GM23338 (cell line): ENCODE measurements at regions not wholly inside any gene's neighbourhood (a gene's known extent, or its start where the extent isn't known, plus 50 kb on each side); places are given as distances from the start of the nearest gene placed in this dataset.

Experiments used
- ATAC-seq: fragments of 200-7000 bp; cut with Tn5 transposase; 3 replicates; pipeline ENCODE4 v1.9.1; 2020
- DNase-seq: peaks from one replicate; pipeline ENCODE4 v3.0.0-alpha.2; 2015; ENCODE audit warnings: low spot score
- H2AFZ ChIP-seq: fragments of 200-600 bp; sonication (generic); 2 replicates; pipeline ENCODE4 v1.8.0; 2016; ENCODE audit warnings: antibody characterized with exemption, mild to moderate bottlenecking, moderate library complexity
- H3F3A ChIP-seq: fragments of 200-600 bp; sonication (generic); replicated peaks from 2 replicates; pipeline ENCODE4 v1.8.0; 2017; ENCODE audit warnings: antibody characterized with exemption, mixed run types, low read depth
- H3K27ac ChIP-seq: fragments of 200-600 bp; sonication (generic); 2 replicates; pipeline ENCODE4 v1.6.1; 2016; ENCODE audit warnings: low read depth
- H3K27me3 ChIP-seq: fragments of 200-600 bp; sonication (generic); 2 replicates; pipeline ENCODE4 v1.8.0; 2016; ENCODE audit warnings: mild to moderate bottlenecking, mixed run types, moderate library complexity; ENCODE audit not compliant: insufficient read depth
- H3K36me3 ChIP-seq: fragments of 200-600 bp; sonication (generic); 2 replicates; pipeline ENCODE4 v1.8.0; 2016; ENCODE audit warnings: mild to moderate bottlenecking; ENCODE audit not compliant: insufficient read depth
- H3K4me1 ChIP-seq: fragments of 200-600 bp; sonication (generic); 2 replicates; pipeline ENCODE4 v1.8.0; 2016; ENCODE audit warnings: mild to moderate bottlenecking, moderate library complexity; ENCODE audit not compliant: insufficient read depth
- H3K4me2 ChIP-seq: fragments of 200-600 bp; sonication (generic); 2 replicates; pipeline ENCODE4 v1.7.1; 2017; ENCODE audit warnings: mixed run types
- H3K4me3 ChIP-seq: fragments of 200-600 bp; sonication (generic); 2 replicates; pipeline ENCODE4 v1.6.1; 2016; ENCODE audit warnings: mixed run types
- H3K79me2 ChIP-seq: fragments of 200-600 bp; sonication (generic); replicated peaks from 2 replicates; pipeline ENCODE4 v1.8.0; 2017; ENCODE audit warnings: mild to moderate bottlenecking; ENCODE audit not compliant: insufficient read depth
- H3K9me2 ChIP-seq: fragments of 200-600 bp; sonication (generic); 2 replicates; pipeline ENCODE4 v1.8.0; 2017; ENCODE audit not compliant: insufficient read depth
- H4K20me1 ChIP-seq: fragments of 200-600 bp; sonication (generic); replicated peaks from 2 replicates; pipeline ENCODE4 v1.8.0; 2017; ENCODE audit warnings: mild to moderate bottlenecking; ENCODE audit not compliant: insufficient read depth
- H3K27ac Mint-ChIP-seq: 2 replicates; pipeline ENCODE4 v1.8.0; 2020; ENCODE audit warnings: inconsistent platforms, mild to moderate bottlenecking, moderate library complexity, mixed read lengths
- H3K27me3 Mint-ChIP-seq: 3 replicates; pipeline ENCODE4 v1.8.0; 2022; ENCODE audit warnings: low read depth, mild to moderate bottlenecking, moderate library complexity, mixed read lengths, inconsistent platforms; ENCODE audit not compliant: insufficient read depth, poor library complexity
- H3K36me3 Mint-ChIP-seq: 3 replicates; pipeline ENCODE4 v1.8.0; 2021; ENCODE audit warnings: low read depth, mild to moderate bottlenecking, inconsistent platforms, moderate library complexity, mixed read lengths
- H3K4me1 Mint-ChIP-seq: 3 replicates; pipeline ENCODE4 v1.8.0; 2020; ENCODE audit warnings: mild to moderate bottlenecking, inconsistent platforms, mixed read lengths
- H3K4me3 Mint-ChIP-seq: 3 replicates; pipeline ENCODE4 v1.8.0; 2021; ENCODE audit warnings: moderate library complexity, mild to moderate bottlenecking, inconsistent platforms, mixed read lengths
- H3K9me3 Mint-ChIP-seq: 3 replicates; pipeline ENCODE4 v1.8.0; 2020; ENCODE audit warnings: moderate library complexity, mild to moderate bottlenecking, inconsistent platforms, mixed read lengths
- CREB1 ChIP-seq: fragments of 250-450 bp; sonication (Bioruptor Pico); IDR thresholded peaks from 2 replicates; pipeline ENCODE4 v1.5.0; 2020; ENCODE audit warnings: low read depth, mild to moderate bottlenecking, moderate library complexity
- CTCF ChIP-seq, 2 experiments: fragments of 200-600 bp in 1 of 2; sonication (generic) in 1 of 2; conservative IDR thresholded peaks; 2 replicates each; pipeline versions ENCODE4 v1.5.1 to v1.6.1; 2016 to 2017; ENCODE audit warnings: antibody characterized with exemption in 2 of 2, low read depth in 2 of 2, mild to moderate bottlenecking in 2 of 2, moderate library complexity in 1 of 2
- EZH2 ChIP-seq: fragments of 200-600 bp; sonication (generic); IDR thresholded peaks from one replicate; pipeline ENCODE4 v1.8.0; 2017; ENCODE audit warnings: antibody characterized with exemption, mild to moderate bottlenecking, low read depth; ENCODE audit not compliant: unreplicated experiment
- EZH2phosphoT487 ChIP-seq: fragments of 200-600 bp; sonication (generic); IDR thresholded peaks from one replicate; pipeline ENCODE4 v1.8.1; 2018; ENCODE audit warnings: antibody characterized with exemption; ENCODE audit not compliant: unreplicated experiment
- JUNB ChIP-seq: IDR thresholded peaks from one replicate; pipeline ENCODE4 v1.6.1; 2016; ENCODE audit warnings: antibody characterized with exemption; ENCODE audit not compliant: unreplicated experiment
- NANOG ChIP-seq: IDR thresholded peaks from 2 replicates; pipeline ENCODE4 v1.6.1; 2016; ENCODE audit warnings: antibody characterized with exemption, borderline replicate concordance
- POLR2AphosphoS5 ChIP-seq: IDR thresholded peaks from 2 replicates; pipeline ENCODE4 v1.6.1; 2016; ENCODE audit warnings: antibody characterized with exemption, low read depth
- STAT1 ChIP-seq: IDR thresholded peaks from one replicate; pipeline ENCODE4 v1.6.1; 2016; ENCODE audit warnings: antibody characterized with exemption; ENCODE audit not compliant: unreplicated experiment
- ZNF114 ChIP-seq: fragments of 250-450 bp; sonication (Bioruptor Pico); IDR thresholded peaks from 2 replicates; pipeline ENCODE4 v1.5.0; 2020; ENCODE audit warnings: mild to moderate bottlenecking, moderate library complexity
- ZNF331 ChIP-seq: fragments of 250-450 bp; sonication (Bioruptor Pico); IDR thresholded peaks from 2 replicates; pipeline ENCODE4 v1.5.0; 2020; ENCODE audit warnings: low read depth, mild to moderate bottlenecking, moderate library complexity
- TF ChIP-seq, protein P1 (sequence below): IDR thresholded peaks from one replicate; pipeline ENCODE4 v1.6.1; 2018; ENCODE audit warnings: antibody characterized with exemption; ENCODE audit not compliant: unreplicated experiment
- TF ChIP-seq, protein P2 (sequence below): IDR thresholded peaks from 2 replicates; pipeline ENCODE4 v1.6.1; 2016; ENCODE audit warnings: antibody characterized with exemption

DNA sequence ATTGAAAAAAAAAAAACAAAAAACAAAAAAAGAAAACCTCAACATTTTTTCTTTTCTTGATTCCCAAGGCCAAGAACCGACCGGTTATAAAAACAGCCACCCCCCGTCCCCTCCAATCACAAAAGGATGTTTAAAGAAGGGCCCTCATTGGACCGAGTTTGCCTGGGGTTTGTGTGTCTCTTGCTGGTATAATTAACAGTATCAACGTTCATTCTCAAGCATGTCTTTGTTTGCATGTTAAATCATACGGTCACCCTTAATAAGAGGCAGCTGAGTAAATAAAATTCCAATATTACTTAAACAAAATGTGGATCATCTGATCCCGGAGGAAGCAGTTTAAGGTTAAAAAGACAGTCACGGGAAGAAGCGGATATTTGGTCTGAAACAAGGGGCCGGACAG is 201.1 kb downstream of the PRDM2 start (continued):
- TF ChIP-seq JUNB (no peak), ZNF114 (CRISPR knock-in tag) (no peak), EZH2 (no peak), EZH2phosphoT487 (no peak), CTCF (conservative IDR thresholded peaks at IDR 0.05; ENCODE audit: low read depth in 2 of 2) (no peak), NANOG (no peak), STAT1 (no peak), POLR2AphosphoS5 (no peak)
- TF ChIP-seq, protein P1, sequence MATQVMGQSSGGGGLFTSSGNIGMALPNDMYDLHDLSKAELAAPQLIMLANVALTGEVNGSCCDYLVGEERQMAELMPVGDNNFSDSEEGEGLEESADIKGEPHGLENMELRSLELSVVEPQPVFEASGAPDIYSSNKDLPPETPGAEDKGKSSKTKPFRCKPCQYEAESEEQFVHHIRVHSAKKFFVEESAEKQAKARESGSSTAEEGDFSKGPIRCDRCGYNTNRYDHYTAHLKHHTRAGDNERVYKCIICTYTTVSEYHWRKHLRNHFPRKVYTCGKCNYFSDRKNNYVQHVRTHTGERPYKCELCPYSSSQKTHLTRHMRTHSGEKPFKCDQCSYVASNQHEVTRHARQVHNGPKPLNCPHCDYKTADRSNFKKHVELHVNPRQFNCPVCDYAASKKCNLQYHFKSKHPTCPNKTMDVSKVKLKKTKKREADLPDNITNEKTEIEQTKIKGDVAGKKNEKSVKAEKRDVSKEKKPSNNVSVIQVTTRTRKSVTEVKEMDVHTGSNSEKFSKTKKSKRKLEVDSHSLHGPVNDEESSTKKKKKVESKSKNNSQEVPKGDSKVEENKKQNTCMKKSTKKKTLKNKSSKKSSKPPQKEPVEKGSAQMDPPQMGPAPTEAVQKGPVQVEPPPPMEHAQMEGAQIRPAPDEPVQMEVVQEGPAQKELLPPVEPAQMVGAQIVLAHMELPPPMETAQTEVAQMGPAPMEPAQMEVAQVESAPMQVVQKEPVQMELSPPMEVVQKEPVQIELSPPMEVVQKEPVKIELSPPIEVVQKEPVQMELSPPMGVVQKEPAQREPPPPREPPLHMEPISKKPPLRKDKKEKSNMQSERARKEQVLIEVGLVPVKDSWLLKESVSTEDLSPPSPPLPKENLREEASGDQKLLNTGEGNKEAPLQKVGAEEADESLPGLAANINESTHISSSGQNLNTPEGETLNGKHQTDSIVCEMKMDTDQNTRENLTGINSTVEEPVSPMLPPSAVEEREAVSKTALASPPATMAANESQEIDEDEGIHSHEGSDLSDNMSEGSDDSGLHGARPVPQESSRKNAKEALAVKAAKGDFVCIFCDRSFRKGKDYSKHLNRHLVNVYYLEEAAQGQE: no peak

- H3K4me3 ChIP-seq: no peak overlapping the region
- H3K9me2 ChIP-seq: no peaks in the 10 kb centered on the region
- DNase-seq (no peak), ATAC-seq (no peak)
- Mint-ChIP-seq H3K9me3 (peaks cover 3% of the 10 kb centered on the region; the same call in 1 of the 3 replicates), H3K27ac (no peak overlapping the region), H3K36me3 (no peaks in the 10 kb centered on the region; the same call in 2 of the 3 replicates), H3K27me3 (peaks cover 2% of the 10 kb centered on the region), H3K4me3 (no peak overlapping the region), H3K4me1 (no peaks in the 10 kb centered on the region)
- H3K4me2 ChIP-seq: no peak overlapping the region
- H4K20me1 ChIP-seq: no peaks in the 10 kb centered on the region; the same call in 1 of the 2 replicates
- H3K4me1 ChIP-seq: no peaks in the 10 kb centered on the region
- H3F3A ChIP-seq: no peaks in the 10 kb centered on the region
- no peaks in the 10 kb centered on the region for H3K79me2 ChIP-seq
- H2AFZ ChIP-seq: no peak overlapping the region
- no peak overlapping the region for H3K27ac ChIP-seq
- no peaks in the 10 kb centered on the region for H3K36me3 ChIP-seq
- H3K27me3 ChIP-seq: peaks cover 5% of the 10 kb centered on the region; the same call in 1 of the 2 replicates
- no peak for TF ChIP-seq EZH2phosphoT487
- TF ChIP-seq EZH2: no peak
- no peak for TF ChIP-seq ZNF114 (CRISPR knock-in tag)
- TF ChIP-seq, protein P1: no peak
- no peak for TF ChIP-seq STAT1
- TF ChIP-seq, protein P2, sequence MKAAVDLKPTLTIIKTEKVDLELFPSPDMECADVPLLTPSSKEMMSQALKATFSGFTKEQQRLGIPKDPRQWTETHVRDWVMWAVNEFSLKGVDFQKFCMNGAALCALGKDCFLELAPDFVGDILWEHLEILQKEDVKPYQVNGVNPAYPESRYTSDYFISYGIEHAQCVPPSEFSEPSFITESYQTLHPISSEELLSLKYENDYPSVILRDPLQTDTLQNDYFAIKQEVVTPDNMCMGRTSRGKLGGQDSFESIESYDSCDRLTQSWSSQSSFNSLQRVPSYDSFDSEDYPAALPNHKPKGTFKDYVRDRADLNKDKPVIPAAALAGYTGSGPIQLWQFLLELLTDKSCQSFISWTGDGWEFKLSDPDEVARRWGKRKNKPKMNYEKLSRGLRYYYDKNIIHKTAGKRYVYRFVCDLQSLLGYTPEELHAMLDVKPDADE: no peak
- TF ChIP-seq ZNF331 (CRISPR knock-in tag): no peak
- no peak for TF ChIP-seq NANOG
- no peak for TF ChIP-seq POLR2AphosphoS5
- no peak for TF ChIP-seq CTCF (conservative IDR thresholded peaks at IDR 0.05; ENCODE audit: low read depth in 2 of 2)
- TF ChIP-seq JUNB: no peak
- no peak for TF ChIP-seq CREB1 (CRISPR knock-in tag)
These were observed 201.6 kb downstream of the PRDM2 start for GRCh38 chr1:13901597-13901996.
